ENCODE measurements at regions not wholly inside any gene's neighbourhood (a gene's known extent, or its start where the extent isn't known, plus 50 kb on each side); places are given as distances from the start of the nearest gene placed in this dataset.

DNA sequence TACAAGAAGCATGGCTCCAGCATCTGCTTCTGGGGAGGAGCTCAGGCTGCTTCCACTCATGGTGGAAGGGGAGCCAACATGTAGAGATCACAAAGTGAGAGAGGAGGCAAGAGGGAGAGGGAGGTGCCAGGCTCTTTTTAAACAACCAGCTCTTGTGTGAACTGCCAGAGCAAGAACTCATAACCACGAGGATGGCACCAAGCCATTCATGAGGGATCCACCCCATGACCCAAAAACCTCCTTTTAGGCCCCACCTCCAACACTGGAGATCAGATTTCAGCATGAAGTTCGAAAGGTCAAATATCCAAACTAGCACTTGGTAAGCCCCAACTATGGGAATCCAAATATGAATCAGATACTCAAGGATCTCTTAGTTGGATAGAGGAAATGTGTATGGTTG, 131.2 kb downstream of the RXFP2 start:
- TF ChIP-seq, protein P1, sequence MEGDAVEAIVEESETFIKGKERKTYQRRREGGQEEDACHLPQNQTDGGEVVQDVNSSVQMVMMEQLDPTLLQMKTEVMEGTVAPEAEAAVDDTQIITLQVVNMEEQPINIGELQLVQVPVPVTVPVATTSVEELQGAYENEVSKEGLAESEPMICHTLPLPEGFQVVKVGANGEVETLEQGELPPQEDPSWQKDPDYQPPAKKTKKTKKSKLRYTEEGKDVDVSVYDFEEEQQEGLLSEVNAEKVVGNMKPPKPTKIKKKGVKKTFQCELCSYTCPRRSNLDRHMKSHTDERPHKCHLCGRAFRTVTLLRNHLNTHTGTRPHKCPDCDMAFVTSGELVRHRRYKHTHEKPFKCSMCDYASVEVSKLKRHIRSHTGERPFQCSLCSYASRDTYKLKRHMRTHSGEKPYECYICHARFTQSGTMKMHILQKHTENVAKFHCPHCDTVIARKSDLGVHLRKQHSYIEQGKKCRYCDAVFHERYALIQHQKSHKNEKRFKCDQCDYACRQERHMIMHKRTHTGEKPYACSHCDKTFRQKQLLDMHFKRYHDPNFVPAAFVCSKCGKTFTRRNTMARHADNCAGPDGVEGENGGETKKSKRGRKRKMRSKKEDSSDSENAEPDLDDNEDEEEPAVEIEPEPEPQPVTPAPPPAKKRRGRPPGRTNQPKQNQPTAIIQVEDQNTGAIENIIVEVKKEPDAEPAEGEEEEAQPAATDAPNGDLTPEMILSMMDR (conservative IDR thresholded peaks at IDR 0.05), result no peak
- no peak for TF ChIP-seq EZH2 (IDR thresholded peaks at IDR 0.05; ENCODE audit: low read depth)

All from PC-9 (cell line).